AG10803 (cell line): ENCODE measurements at regions not wholly inside any gene's neighbourhood (a gene's known extent, or its start where the extent isn't known, plus 50 kb on each side); places are given as distances from the start of the nearest gene placed in this dataset.
"Not testable (repeated sequence)": the region's sequence is repeated elsewhere in the genome, so short reads cannot be mapped to it uniquely, and the experiment has no call there.

Source experiments
- DNase-seq: peaks from one replicate; pipeline ENCODE4 v3.0.0; 2010; ENCODE audit warnings: low read depth
- H3K4me3 ChIP-seq: 2 replicates; pipeline ENCODE4 v1.5.1; 2011; ENCODE audit warnings: mild to moderate bottlenecking, low read length, control low read depth
- TF ChIP-seq, protein P1 (sequence below): conservative IDR thresholded peaks from 2 replicates; pipeline ENCODE4 v1.5.1; 2011; ENCODE audit warnings: mild to moderate bottlenecking, low read length, control low read depth, inconsistent platforms

DNA sequence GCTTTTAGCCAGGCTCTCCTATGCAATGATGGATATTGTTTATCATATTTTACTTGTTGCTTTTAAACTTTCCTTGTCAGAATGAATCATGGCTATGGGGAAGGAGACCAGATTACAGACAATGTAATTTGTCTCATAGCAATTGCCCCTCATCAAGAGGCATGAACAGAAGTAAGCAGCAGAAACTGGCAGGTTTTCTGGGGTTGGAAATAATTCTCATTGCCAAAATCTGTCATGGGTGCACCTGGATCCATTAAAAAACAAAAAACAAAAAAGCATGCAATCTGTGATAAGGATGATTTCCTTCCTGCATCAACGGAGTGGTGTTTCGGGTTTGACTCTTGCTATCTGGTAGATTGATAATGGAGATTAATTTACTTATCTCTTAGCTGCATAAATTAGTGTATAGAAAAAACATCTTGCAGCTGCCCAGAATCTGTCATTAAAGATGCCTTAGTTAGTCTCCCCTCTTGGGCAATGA lies 419.6 kb downstream of the SOX11 start:
- no peak for DNase-seq
- TF ChIP-seq, protein P1, sequence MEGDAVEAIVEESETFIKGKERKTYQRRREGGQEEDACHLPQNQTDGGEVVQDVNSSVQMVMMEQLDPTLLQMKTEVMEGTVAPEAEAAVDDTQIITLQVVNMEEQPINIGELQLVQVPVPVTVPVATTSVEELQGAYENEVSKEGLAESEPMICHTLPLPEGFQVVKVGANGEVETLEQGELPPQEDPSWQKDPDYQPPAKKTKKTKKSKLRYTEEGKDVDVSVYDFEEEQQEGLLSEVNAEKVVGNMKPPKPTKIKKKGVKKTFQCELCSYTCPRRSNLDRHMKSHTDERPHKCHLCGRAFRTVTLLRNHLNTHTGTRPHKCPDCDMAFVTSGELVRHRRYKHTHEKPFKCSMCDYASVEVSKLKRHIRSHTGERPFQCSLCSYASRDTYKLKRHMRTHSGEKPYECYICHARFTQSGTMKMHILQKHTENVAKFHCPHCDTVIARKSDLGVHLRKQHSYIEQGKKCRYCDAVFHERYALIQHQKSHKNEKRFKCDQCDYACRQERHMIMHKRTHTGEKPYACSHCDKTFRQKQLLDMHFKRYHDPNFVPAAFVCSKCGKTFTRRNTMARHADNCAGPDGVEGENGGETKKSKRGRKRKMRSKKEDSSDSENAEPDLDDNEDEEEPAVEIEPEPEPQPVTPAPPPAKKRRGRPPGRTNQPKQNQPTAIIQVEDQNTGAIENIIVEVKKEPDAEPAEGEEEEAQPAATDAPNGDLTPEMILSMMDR = no peak
- H3K4me3 ChIP-seq = no peak overlapping the region

DNA sequence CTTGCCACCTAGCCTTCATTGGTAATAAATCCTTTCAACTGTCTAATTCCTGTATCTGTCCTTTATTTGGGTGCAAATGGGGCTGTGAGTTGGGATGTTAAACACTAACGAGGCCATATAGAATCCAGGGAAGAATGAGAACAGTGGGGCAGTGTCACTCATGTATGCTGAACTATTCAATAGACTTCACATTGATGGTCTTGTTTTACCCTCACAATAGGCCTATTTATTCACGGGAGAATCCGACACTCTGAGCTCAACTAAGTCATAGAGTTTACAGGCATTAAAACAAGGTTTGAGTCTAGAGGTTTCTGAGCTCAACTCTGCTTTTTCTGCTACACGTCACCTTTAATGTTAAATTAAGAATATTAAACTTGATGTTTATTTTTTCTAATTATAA lies 421.6 kb downstream of the SOX11 start:
- no peak for DNase-seq
- H3K4me3 ChIP-seq = no peak overlapping the region
- TF ChIP-seq, protein P1 = no peak

GRCh38 chr2:6127718-6128117 lies 435.5 kb downstream of the SOX11 start:
- no peak for DNase-seq
- no peak overlapping the region for H3K4me3 ChIP-seq
- TF ChIP-seq, protein P1 = no peak

- no peak for DNase-seq
- H3K4me3 ChIP-seq = no peak overlapping the region
- TF ChIP-seq, protein P1 = no peak
Observed at GRCh38 chr2:6139142-6139541, 447.0 kb downstream of the SOX11 start.

- DNase-seq = no peak
- TF ChIP-seq, protein P1 = no peak
- no peak overlapping the region for H3K4me3 ChIP-seq
Observed at GRCh38 chr2:6139916-6140315, 447.7 kb downstream of the SOX11 start.

GRCh38 chr2:6140509-6140908 lies 448.3 kb downstream of the SOX11 start:
- H3K4me3 ChIP-seq = no peak overlapping the region
- DNase-seq = no peak
- TF ChIP-seq, protein P1 = no peak

- TF ChIP-seq, protein P1 = no peak
- no peak for DNase-seq
- H3K4me3 ChIP-seq = no peak overlapping the region
Observed at GRCh38 chr2:6143812-6144211, 451.6 kb downstream of the SOX11 start.

- DNase-seq, H3K4me3 ChIP-seq: not testable (repeated sequence)
Observed at GRCh38 chr2:6147215-6147614, 455.0 kb downstream of the SOX11 start.
